Liver (tissue), 8 donors: ENCODE measurements at regions not wholly inside any gene's neighbourhood (a gene's known extent, or its start where the extent isn't known, plus 50 kb on each side); places are given as distances from the start of the nearest gene placed in this dataset.

Experiments
- DNase-seq: peaks from one replicate; pipeline ENCODE4 v3.0.0-alpha.2; 2017; ENCODE audit warnings: low spot score
- H3K27ac ChIP-seq, 2 donors: one replicate each; pipeline ENCODE4 v1.7.0; 2013; ENCODE audit warnings: inconsistent platforms in 2 of 2, low read length in 2 of 2, control low read depth in 1 of 2, low read depth in 1 of 2, mild to moderate bottlenecking in 1 of 2
- H3K27me3 ChIP-seq, 4 donors: one replicate each; pipeline versions ENCODE4 v1.6.1 to v1.7.0; 2013; ENCODE audit warnings: low read length in 3 of 4, inconsistent platforms in 1 of 4, mild to moderate bottlenecking in 1 of 4, moderate library complexity in 1 of 4; ENCODE audit not compliant: control insufficient read depth in 4 of 4, insufficient read depth in 4 of 4
- H3K36me3 ChIP-seq, 4 donors: one replicate each; pipeline versions ENCODE4 v1.6.1 to v1.7.0; 2013; ENCODE audit warnings: low read length in 3 of 4, mild to moderate bottlenecking in 3 of 4, low read depth in 1 of 4, moderate library complexity in 1 of 4; ENCODE audit not compliant: control insufficient read depth in 4 of 4, insufficient read depth in 3 of 4
- H3K4me1 ChIP-seq, 4 donors: one replicate each; pipeline versions ENCODE4 v1.6.1 to v1.7.0; 2013; ENCODE audit warnings: low read length in 3 of 4, mild to moderate bottlenecking in 3 of 4, moderate library complexity in 1 of 4; ENCODE audit not compliant: control insufficient read depth in 4 of 4, insufficient read depth in 4 of 4
- H3K4me3 ChIP-seq, 3 donors: one replicate each; pipeline versions ENCODE4 v1.6.1 to v1.7.0; 2013; ENCODE audit warnings: low read length in 3 of 3, control low read depth in 1 of 3, low read depth in 1 of 3, mild to moderate bottlenecking in 1 of 3
- H3K9ac ChIP-seq, 2 donors: one replicate each; pipeline ENCODE4 v1.7.0; 2013; ENCODE audit warnings: low read length in 2 of 2, mild to moderate bottlenecking in 2 of 2, moderate library complexity in 2 of 2, control low read depth in 1 of 2, low read depth in 1 of 2
- H3K9me3 ChIP-seq, 4 donors: one replicate each; pipeline versions ENCODE4 v1.6.1 to v1.7.0; 2013; ENCODE audit warnings: low read length in 3 of 4; ENCODE audit not compliant: control insufficient read depth in 4 of 4
- EGR1 ChIP-seq, 2 donors: IDR thresholded peaks; 2 replicates each; pipeline ENCODE4 v1.6.1; 2016 to 2018; ENCODE audit warnings: antibody characterized with exemption in 2 of 2, low read depth in 2 of 2
- GABPA ChIP-seq, 2 donors: IDR thresholded peaks in 1 of 2; conservative IDR thresholded peaks in 1 of 2; 2 replicates each; pipeline ENCODE4 v1.6.1; 2016; ENCODE audit warnings: antibody characterized with exemption in 2 of 2, mild to moderate bottlenecking in 1 of 2, moderate library complexity in 1 of 2
- HNF4A ChIP-seq, 2 donors: conservative IDR thresholded peaks; 2 replicates each; pipeline ENCODE4 v1.6.1; 2016; ENCODE audit warnings: antibody characterized with exemption in 2 of 2, mild to moderate bottlenecking in 2 of 2
- HNF4G ChIP-seq: IDR thresholded peaks from 2 replicates; pipeline ENCODE4 v1.6.1; 2016; ENCODE audit warnings: antibody characterized with exemption
- JUND ChIP-seq, 2 donors: IDR thresholded peaks; 2 replicates each; pipeline ENCODE4 v1.6.1; 2016; ENCODE audit warnings: antibody characterized with exemption in 2 of 2
- NR2F2 ChIP-seq: IDR thresholded peaks from 2 replicates; pipeline ENCODE4 v1.6.1; 2016; ENCODE audit warnings: antibody characterized with exemption
- RAD21 ChIP-seq, 2 donors: IDR thresholded peaks; 2 replicates each; pipeline ENCODE4 v1.6.1; 2016; ENCODE audit warnings: antibody characterized with exemption in 2 of 2, mild to moderate bottlenecking in 2 of 2
- RXRA ChIP-seq, 2 donors: IDR thresholded peaks; 2 replicates each; pipeline ENCODE4 v1.6.1; 2017 to 2018; ENCODE audit warnings: antibody characterized with exemption in 2 of 2, mild to moderate bottlenecking in 1 of 2
- SP1 ChIP-seq: IDR thresholded peaks from 2 replicates; pipeline ENCODE4 v1.6.1; 2018; ENCODE audit warnings: antibody characterized with exemption, mild to moderate bottlenecking
- TAF1 ChIP-seq: conservative IDR thresholded peaks from 2 replicates; pipeline ENCODE4 v1.6.1; 2016; ENCODE audit warnings: antibody characterized with exemption, mild to moderate bottlenecking
- WGBS: extraction: QIAGEN DNeasy Blood & Tissue Kit; methylation state at CpG from one replicate; pipeline ENCODE4 v1.1.7; 2013; 5-methylcytosine and 5-hydroxymethylcytosine counted together
- TF ChIP-seq, protein P1 (sequence below): fragments of 150-350 bp; IDR thresholded peaks from 2 replicates; pipeline ENCODE4 v1.5.1; 2017; ENCODE audit warnings: improper control_type of control experiment, low read depth, low read length; ENCODE audit not compliant: missing input control
- TF ChIP-seq, protein P2 (sequence below): IDR thresholded peaks from 2 replicates; pipeline ENCODE4 v1.6.1; 2016; ENCODE audit warnings: antibody characterized with exemption
- TF ChIP-seq, protein P3 (sequence below): IDR thresholded peaks from 2 replicates; pipeline ENCODE4 v1.6.1; 2016; ENCODE audit warnings: antibody characterized with exemption
- TF ChIP-seq, protein P4 (sequence below): IDR thresholded peaks from 2 replicates; pipeline ENCODE4 v1.6.1; 2016; ENCODE audit warnings: antibody characterized with exemption, mild to moderate bottlenecking
- donor health status: healthy.
- donor health status: healthy.
- donor health status: healthy.
- donor health status: healthy.
- donor health status: healthy.

DNA sequence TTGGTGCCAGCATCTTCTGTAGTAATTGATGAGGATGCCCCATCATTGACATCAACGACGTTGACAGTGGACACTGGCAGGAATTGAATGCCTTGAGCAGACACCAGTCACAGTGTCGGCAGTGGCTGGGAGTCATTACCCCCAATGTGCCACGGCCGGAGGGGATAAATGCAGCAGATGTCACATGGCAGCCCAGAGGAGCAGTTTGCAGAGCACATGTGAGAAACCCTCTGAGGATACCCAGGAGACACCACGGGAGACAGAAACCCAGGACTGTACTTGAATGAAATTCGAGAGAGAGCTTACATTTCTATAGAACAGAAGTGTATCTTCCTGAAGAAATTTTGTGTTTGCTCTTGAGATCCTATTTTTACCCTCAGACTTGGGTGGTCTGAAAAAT, 409.1 kb upstream of the TNP1 start:
- Histone ChIP-seq H3K36me3 (no peaks in the 10 kb centered on the region), H3K9me3 (peaks cover 3 to 12% (median 7%) of the 10 kb centered on the region in 4 donors), H3K27ac (no peak overlapping the region), H3K9ac (no peak overlapping the region), H3K4me1 (no peaks in the 10 kb centered on the region), H3K27me3 (no peaks in the 10 kb centered on the region), H3K4me3 (no peak overlapping the region)
- WGBS = 88% methylated on average over 7 of the region's 7 CpGs
- DNase-seq = no peak
- TF ChIP-seq HNF4G (no peak), EGR1 (IDR thresholded peaks at IDR 0.05; ENCODE audit: low read depth in 2 of 2) (no peak), RAD21 (IDR thresholded peaks at IDR 0.05) (no peak), NR2F2 (no peak), RXRA (IDR thresholded peaks at IDR 0.05) (no peak), HNF4A (conservative IDR thresholded peaks at IDR 0.05) (no peak), GABPA (IDR thresholded peaks at IDR 0.05 in 1 of 2, conservative IDR thresholded peaks at IDR 0.05 in 1 of 2) (no peak), TAF1 (no peak), JUND (IDR thresholded peaks at IDR 0.05) (no peak)
- TF ChIP-seq, protein P1, sequence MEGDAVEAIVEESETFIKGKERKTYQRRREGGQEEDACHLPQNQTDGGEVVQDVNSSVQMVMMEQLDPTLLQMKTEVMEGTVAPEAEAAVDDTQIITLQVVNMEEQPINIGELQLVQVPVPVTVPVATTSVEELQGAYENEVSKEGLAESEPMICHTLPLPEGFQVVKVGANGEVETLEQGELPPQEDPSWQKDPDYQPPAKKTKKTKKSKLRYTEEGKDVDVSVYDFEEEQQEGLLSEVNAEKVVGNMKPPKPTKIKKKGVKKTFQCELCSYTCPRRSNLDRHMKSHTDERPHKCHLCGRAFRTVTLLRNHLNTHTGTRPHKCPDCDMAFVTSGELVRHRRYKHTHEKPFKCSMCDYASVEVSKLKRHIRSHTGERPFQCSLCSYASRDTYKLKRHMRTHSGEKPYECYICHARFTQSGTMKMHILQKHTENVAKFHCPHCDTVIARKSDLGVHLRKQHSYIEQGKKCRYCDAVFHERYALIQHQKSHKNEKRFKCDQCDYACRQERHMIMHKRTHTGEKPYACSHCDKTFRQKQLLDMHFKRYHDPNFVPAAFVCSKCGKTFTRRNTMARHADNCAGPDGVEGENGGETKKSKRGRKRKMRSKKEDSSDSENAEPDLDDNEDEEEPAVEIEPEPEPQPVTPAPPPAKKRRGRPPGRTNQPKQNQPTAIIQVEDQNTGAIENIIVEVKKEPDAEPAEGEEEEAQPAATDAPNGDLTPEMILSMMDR = no peak
- TF ChIP-seq, protein P2, sequence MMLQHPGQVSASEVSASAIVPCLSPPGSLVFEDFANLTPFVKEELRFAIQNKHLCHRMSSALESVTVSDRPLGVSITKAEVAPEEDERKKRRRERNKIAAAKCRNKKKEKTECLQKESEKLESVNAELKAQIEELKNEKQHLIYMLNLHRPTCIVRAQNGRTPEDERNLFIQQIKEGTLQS = no peak
- TF ChIP-seq, protein P3, sequence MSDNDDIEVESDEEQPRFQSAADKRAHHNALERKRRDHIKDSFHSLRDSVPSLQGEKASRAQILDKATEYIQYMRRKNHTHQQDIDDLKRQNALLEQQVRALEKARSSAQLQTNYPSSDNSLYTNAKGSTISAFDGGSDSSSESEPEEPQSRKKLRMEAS = no peak
- TF ChIP-seq, protein P4, sequence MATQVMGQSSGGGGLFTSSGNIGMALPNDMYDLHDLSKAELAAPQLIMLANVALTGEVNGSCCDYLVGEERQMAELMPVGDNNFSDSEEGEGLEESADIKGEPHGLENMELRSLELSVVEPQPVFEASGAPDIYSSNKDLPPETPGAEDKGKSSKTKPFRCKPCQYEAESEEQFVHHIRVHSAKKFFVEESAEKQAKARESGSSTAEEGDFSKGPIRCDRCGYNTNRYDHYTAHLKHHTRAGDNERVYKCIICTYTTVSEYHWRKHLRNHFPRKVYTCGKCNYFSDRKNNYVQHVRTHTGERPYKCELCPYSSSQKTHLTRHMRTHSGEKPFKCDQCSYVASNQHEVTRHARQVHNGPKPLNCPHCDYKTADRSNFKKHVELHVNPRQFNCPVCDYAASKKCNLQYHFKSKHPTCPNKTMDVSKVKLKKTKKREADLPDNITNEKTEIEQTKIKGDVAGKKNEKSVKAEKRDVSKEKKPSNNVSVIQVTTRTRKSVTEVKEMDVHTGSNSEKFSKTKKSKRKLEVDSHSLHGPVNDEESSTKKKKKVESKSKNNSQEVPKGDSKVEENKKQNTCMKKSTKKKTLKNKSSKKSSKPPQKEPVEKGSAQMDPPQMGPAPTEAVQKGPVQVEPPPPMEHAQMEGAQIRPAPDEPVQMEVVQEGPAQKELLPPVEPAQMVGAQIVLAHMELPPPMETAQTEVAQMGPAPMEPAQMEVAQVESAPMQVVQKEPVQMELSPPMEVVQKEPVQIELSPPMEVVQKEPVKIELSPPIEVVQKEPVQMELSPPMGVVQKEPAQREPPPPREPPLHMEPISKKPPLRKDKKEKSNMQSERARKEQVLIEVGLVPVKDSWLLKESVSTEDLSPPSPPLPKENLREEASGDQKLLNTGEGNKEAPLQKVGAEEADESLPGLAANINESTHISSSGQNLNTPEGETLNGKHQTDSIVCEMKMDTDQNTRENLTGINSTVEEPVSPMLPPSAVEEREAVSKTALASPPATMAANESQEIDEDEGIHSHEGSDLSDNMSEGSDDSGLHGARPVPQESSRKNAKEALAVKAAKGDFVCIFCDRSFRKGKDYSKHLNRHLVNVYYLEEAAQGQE = no peak

DNA sequence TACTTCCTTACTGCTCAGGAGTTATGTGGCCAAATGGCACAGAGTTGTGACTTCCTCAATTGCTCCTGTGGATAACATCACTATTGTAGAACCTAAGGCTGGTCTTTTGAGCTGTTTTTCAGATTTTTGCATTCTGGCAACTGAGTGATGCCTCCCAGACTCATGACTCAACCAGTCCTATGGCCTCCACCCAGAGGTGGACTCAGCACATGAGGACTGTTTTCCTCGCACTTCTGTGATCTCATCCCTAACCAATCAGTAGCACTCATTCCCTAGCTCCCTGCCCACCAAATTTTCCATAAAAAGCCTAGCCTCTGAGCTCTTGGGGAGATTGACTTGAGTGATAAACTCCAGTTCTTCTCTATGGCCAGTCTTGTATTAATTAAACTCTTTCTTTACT, 407.9 kb upstream of the TNP1 start:
- Histone ChIP-seq H3K27ac (no peak overlapping the region), H3K4me1 (no peaks in the 10 kb centered on the region), H3K9me3 (peaks cover 3 to 12% (median 7%) of the 10 kb centered on the region in 4 donors), H3K27me3 (no peaks in the 10 kb centered on the region), H3K36me3 (no peaks in the 10 kb centered on the region), H3K9ac (no peak overlapping the region), H3K4me3 (no peak overlapping the region)
- no peak for DNase-seq
- TF ChIP-seq, protein P2 = no peak
- TF ChIP-seq SP1 = no peak
- TF ChIP-seq, protein P4 = no peak
- TF ChIP-seq, protein P3 = no peak
- 90% methylated on average over 1 of the region's 1 CpG for WGBS
